ENCODE measurements at regions not wholly inside any gene's neighbourhood (a gene's known extent, or its start where the extent isn't known, plus 50 kb on each side); places are given as distances from the start of the nearest gene placed in this dataset.

- intact Hi-C loops (cut with DNase I), result no loop called here
- no peak for TF ChIP-seq CTCF (IDR thresholded peaks at IDR 0.05; ENCODE audit: borderline replicate concordance, extremely low read depth, insufficient read depth)
- no peak for FAIRE-seq
Observed at GRCh38 chr13:80447747-80448146, 106.8 kb upstream of the SPRY2 start.

DNA sequence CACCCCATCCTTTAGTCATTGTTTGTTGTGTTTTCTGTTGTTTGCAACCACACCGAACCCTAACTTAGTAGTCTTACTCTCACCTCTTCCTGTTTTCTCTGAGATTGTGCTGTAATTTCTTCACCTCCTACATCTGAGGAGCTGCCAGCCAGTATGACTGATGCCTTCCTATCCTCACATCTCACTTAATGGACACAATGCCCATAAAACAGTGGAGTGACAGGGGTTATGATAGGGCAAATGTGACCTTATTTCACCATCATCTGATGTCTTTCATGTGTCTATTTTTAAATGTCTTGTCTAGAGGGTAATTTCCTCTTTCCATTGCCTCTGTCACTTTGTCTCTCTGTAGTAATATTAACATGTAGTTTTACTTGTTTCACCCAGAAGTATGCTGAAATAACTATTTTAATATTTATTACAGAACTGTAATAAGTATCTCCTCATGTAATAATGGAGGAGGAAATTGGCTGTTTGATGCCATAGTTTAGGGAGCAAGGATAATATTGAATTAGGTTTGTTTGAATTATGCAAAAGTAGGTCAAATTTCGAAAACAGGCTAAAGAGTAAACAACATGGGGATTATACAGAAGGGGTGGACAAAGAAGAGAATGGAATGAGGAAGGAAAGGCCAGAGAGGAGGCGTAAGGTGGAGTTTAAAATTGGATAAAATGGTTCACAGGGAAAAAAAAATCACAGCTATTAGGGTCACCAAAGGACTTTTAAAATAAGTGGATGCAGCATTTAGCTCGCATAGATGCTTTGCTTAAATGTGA is 103.5 kb upstream of the SPRY2 start:
- no peaks in the 10 kb centered on the region for H3K27me3 ChIP-seq (ENCODE audit: control insufficient read depth, insufficient read depth, low read length)
- TF ChIP-seq CTCF (IDR thresholded peaks at IDR 0.05; ENCODE audit: borderline replicate concordance, extremely low read depth, insufficient read depth), result no peak
- DNase-seq, result no peak
- intact Hi-C loops (cut with DNase I), result no loop called here
- H3K4me1 ChIP-seq (ENCODE audit: control insufficient read depth in 2 of 3, insufficient read depth in 2 of 3, low read depth in 1 of 3, low read length in 3 of 3), result no peaks in the 10 kb centered on the region
- no peak overlapping the region for H3K27ac ChIP-seq (ENCODE audit: low read depth in 2 of 2, low read length in 2 of 2)
- no peaks in the 10 kb centered on the region for H3K36me3 ChIP-seq (ENCODE audit: control insufficient read depth in 2 of 3, insufficient read depth in 3 of 3, low read length in 3 of 3)
- FAIRE-seq, result no peak
- H3K4me3 ChIP-seq (ENCODE audit: low read length in 3 of 3), result no peak overlapping the region
- no peak overlapping the region for H3K9ac ChIP-seq (ENCODE audit: low read length in 3 of 3)
- H3K9me3 ChIP-seq (ENCODE audit: control insufficient read depth in 2 of 3, insufficient read depth in 1 of 3, low read length in 3 of 3), result no peaks in the 10 kb centered on the region

More at GRCh38 chr13:80447747-80448146, 106.8 kb upstream of the SPRY2 start:
- no peak for DNase-seq
- Histone ChIP-seq H3K27ac (ENCODE audit: low read depth in 2 of 2, low read length in 2 of 2) (no peak overlapping the region), H3K36me3 (ENCODE audit: control insufficient read depth in 2 of 3, insufficient read depth in 3 of 3, low read length in 3 of 3) (no peaks in the 10 kb centered on the region), H3K4me1 (ENCODE audit: control insufficient read depth in 2 of 3, insufficient read depth in 2 of 3, low read depth in 1 of 3, low read length in 3 of 3) (no peaks in the 10 kb centered on the region), H3K27me3 (ENCODE audit: control insufficient read depth, insufficient read depth, low read length) (no peaks in the 10 kb centered on the region), H3K9me3 (ENCODE audit: control insufficient read depth in 2 of 3, insufficient read depth in 1 of 3, low read length in 3 of 3) (no peaks in the 10 kb centered on the region), H3K4me3 (ENCODE audit: low read length in 3 of 3) (no peak overlapping the region), H3K9ac (ENCODE audit: low read length in 3 of 3) (no peak overlapping the region)

GRCh38 chr13:80442609-80443008 is 101.7 kb upstream of the SPRY2 start:
- no peak for DNase-seq
- H3K4me1 ChIP-seq (ENCODE audit: control insufficient read depth in 2 of 3, insufficient read depth in 2 of 3, low read depth in 1 of 3, low read length in 3 of 3), result no peaks in the 10 kb centered on the region
- H3K27me3 ChIP-seq (ENCODE audit: control insufficient read depth, insufficient read depth, low read length), result no peaks in the 10 kb centered on the region
- no peak overlapping the region for H3K4me3 ChIP-seq (ENCODE audit: low read length in 3 of 3)
- intact Hi-C loops (cut with DNase I), result no loop called here
- H3K27ac ChIP-seq (ENCODE audit: low read depth in 2 of 2, low read length in 2 of 2), result no peak overlapping the region
- FAIRE-seq, result no peak
- TF ChIP-seq CTCF (IDR thresholded peaks at IDR 0.05; ENCODE audit: borderline replicate concordance, extremely low read depth, insufficient read depth), result no peak
- no peak overlapping the region for H3K9ac ChIP-seq (ENCODE audit: low read length in 3 of 3)
- no peaks in the 10 kb centered on the region for H3K36me3 ChIP-seq (ENCODE audit: control insufficient read depth in 2 of 3, insufficient read depth in 3 of 3, low read length in 3 of 3)
- H3K9me3 ChIP-seq (ENCODE audit: control insufficient read depth in 2 of 3, insufficient read depth in 1 of 3, low read length in 3 of 3), result no peaks in the 10 kb centered on the region
